ENCODE measurements at regions not wholly inside any gene's neighbourhood (a gene's known extent, or its start where the extent isn't known, plus 50 kb on each side); places are given as distances from the start of the nearest gene placed in this dataset.

DNA sequence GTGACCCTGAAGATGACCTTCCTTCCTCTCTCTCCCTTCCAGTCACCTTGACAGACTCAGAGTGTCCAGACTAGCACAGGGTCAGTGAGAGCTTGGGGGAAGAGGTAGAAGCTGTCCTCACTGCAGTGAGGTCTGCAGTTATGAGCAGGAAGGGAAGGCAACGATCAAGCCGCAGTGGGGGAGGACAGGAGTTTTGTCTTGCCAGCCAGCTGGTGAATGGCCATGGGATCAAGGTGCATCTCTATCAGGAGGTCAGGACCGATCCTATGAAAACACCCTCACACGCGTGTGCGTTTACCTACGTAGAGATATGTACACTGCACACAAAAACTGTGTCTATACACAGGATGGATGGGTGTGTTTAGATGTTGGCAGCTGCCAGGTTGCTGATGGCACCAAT, 83.2 kb downstream of the THNSL2 start (continued):
- TF ChIP-seq, protein P1, sequence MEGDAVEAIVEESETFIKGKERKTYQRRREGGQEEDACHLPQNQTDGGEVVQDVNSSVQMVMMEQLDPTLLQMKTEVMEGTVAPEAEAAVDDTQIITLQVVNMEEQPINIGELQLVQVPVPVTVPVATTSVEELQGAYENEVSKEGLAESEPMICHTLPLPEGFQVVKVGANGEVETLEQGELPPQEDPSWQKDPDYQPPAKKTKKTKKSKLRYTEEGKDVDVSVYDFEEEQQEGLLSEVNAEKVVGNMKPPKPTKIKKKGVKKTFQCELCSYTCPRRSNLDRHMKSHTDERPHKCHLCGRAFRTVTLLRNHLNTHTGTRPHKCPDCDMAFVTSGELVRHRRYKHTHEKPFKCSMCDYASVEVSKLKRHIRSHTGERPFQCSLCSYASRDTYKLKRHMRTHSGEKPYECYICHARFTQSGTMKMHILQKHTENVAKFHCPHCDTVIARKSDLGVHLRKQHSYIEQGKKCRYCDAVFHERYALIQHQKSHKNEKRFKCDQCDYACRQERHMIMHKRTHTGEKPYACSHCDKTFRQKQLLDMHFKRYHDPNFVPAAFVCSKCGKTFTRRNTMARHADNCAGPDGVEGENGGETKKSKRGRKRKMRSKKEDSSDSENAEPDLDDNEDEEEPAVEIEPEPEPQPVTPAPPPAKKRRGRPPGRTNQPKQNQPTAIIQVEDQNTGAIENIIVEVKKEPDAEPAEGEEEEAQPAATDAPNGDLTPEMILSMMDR (IDR thresholded peaks at IDR 0.05; ENCODE audit: control extremely low read depth in 1 of 3, insufficient read depth in 1 of 3, low read depth in 1 of 3, low read length in 3 of 3): no peak
- TF ChIP-seq SUZ12 (IDR thresholded peaks at IDR 0.05; ENCODE audit: low read length) (no peak), SP4 (IDR thresholded peaks at IDR 0.05; ENCODE audit: low read length) (no peak)

Measured in H1 (cell line).